ENCODE measurements at regions not wholly inside any gene's neighbourhood (a gene's known extent, or its start where the extent isn't known, plus 50 kb on each side); places are given as distances from the start of the nearest gene placed in this dataset.
"Not testable (repeated sequence)": the region's sequence is repeated elsewhere in the genome, so short reads cannot be mapped to it uniquely, and the experiment has no call there.

DNA sequence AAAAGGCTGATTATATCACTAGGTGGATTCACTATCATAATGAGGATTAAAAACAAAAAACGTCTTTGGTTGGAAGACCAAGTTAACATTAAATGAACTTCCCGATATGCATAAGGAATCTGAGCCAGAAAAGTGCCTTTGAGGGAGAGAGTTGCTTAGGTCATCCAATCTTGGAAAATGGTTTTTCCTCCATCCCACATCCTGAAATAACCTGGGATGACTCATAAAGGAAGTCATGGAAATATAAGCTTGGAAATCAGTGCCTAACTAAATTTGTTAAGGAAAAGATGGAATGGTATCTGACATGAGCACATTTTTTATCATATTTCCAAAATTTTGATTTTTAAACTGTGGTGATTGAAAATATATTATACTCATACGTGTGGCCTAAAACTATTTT is 66.0 kb downstream of the KBTBD8 start:
- no peak for DNase-seq

DNA sequence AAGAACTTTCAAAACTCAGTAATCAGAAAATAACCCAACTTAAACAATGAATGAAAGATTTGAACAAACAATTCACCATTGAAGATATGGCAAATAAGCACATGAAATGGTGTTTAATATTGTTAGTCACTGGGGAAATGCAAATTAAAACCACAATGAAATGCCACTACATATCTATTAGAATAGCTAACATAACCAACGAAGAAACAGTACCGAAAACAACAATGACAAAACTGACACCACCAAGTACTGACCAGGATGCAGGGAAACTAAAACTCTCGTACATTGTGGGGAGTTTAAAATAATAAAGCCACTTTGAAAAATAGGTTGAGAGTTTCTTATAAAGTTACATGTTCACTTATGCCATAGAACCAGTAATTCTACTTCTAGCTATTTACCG is 69.1 kb downstream of the KBTBD8 start:
- DNase-seq, result no peak

DNA sequence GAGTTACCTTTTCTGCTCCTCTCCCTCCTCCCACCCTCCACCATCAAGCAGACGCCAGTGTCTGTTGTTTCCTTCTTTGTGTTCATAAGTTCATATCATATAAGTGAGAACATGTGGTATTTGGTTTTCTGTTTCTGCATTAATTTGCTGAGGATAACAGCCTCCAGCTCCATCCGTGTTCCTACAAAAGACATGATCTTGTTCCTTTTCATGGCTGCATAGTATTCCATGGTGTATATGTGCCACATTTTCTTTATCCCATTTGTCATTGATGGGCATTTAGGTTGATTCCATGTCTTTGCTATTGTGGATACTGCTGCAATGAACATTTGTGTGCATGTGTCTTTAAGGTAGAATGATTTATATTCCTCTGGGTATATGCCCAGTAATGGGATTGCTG is 74.5 kb downstream of the KBTBD8 start:
- DNase-seq, result not testable (repeated sequence)

- DNase-seq, result no peak
Measured at GRCh38 chr3:67073812-67074211, 75.7 kb downstream of the KBTBD8 start.

DNA sequence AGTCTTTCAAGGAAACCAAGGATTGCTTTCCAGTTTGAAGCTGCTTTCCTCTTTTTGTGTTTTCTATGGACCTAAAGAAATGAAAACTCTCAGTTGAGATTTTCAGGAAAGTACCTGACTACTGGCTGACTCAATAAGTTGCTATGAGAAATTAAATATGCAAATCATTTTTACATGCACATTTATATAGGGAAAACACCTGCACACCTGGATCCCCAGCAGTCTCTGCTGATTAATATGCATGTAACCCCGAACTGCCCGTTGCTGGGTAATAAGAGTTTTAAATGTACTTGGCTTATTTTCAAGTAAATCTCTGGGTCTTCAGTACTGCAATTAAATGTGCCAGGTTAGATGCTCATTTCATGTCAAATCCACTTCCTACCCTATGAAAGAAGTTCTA is 77.2 kb downstream of the KBTBD8 start:
- no peak for DNase-seq

DNA sequence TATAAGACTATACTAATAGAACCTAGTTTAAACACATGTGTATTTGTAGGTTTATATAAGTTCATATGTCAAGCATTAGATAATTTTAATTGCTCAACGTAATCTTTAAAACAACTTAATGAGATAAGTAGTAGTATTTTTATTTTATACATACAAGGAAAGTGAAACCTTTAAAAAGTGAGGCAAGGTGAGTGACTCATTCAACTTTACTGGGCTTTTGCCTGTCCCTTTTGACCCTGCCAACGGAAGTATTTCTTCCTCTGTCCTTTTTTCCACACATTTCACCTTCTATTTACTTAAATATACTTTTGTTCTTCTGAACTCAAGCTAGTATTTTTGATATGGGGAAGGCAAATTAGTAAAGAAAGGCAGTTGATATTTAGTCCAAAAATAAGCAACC is 78.5 kb downstream of the KBTBD8 start:
- DNase-seq, result no peak

DNA sequence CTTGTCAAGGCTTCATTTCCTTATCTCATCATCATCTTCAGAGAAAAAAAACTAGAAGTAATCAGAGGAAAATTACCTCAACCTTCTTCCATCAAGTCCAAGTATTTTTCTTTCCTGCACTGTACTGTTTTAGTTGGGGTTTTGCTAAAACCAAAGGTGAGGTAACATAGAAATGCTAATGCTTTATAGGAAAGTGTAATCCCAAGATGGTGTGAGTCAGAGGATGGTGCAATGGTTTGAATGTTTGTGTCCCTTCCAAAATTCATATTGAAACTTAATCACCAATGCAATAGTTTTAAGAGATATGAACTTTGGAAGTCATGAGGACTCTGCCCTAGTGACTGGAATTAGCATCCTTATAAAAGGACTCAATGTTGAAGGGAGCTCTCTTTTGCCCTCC is 79.5 kb downstream of the KBTBD8 start:
- DNase-seq, result no peak

GRCh38 chr3:67082533-67083024 is 84.5 kb downstream of the KBTBD8 start:
- no peak for DNase-seq

DNA sequence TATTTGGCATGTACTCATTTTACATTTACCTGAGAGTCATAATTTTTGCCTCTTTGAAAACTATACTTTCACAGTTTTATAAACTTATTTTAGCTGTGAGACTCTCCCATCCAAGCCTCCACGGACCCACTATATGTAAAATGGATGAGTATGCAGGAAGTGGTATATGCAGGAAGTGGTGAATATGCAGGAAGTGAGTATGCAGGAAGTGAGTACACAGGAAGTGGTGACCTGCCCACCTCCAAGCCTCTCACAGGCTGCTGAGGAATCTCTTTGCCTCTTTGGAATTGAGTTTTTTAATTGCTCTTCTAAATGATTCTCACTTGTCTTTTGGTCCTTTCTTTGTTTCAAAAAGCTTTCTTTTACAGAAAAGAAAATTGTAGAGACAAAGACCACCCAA is 85.2 kb downstream of the KBTBD8 start:
- no peak for DNase-seq

DNA sequence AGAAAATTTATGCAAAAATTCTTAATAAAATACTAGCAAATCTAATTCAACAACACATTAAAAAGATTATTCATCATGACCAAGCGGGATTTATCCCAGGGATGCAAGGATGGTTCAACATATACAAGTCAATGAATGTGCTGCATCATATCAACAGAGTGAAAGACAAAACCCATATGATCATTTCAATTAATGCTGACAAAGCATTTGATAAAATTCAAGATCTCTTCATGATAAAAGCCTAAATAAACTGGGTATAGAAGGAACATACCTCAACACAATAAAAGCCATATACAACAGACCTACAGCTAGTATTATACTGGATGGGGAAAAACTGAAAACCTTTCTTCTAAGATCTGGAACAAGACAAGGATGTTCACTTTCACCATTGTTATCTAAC is 89.7 kb downstream of the KBTBD8 start:
- no peak for DNase-seq

- DNase-seq, result no peak
Measured at GRCh38 chr3:67090474-67090873, 92.4 kb downstream of the KBTBD8 start.

DNA sequence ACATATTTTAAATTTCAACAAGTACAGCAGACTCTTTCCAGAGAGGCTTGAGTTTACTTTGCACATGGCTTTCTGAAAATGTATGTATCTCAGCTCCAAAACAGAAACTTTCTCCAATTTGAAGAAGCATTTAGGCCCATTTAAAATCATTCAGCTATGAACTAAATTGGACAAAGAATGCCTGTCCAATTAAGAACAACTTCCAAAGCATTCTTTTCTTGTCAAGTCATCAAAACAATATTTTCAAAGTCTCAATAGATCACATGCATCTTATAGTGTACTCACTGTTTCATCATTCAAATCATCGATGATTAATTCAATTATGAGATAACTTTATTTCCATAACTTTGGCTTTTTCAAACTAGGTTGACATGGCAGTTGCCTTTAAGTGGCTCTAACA is 95.2 kb downstream of the KBTBD8 start:
- no peak for DNase-seq

GRCh38 chr3:67094167-67094566 is 96.1 kb downstream of the KBTBD8 start:
- DNase-seq, result no peak

GRCh38 chr3:67094774-67095173 is 96.7 kb downstream of the KBTBD8 start:
- no peak for DNase-seq

GRCh38 chr3:67104388-67104787 is 106.3 kb downstream of the KBTBD8 start:
- no peak for DNase-seq

GRCh38 chr3:67106874-67107273 is 108.8 kb downstream of the KBTBD8 start:
- no peak for DNase-seq

GRCh38 chr3:67109651-67110204 is 111.6 kb downstream of the KBTBD8 start:
- DNase-seq, result no peak

DNA sequence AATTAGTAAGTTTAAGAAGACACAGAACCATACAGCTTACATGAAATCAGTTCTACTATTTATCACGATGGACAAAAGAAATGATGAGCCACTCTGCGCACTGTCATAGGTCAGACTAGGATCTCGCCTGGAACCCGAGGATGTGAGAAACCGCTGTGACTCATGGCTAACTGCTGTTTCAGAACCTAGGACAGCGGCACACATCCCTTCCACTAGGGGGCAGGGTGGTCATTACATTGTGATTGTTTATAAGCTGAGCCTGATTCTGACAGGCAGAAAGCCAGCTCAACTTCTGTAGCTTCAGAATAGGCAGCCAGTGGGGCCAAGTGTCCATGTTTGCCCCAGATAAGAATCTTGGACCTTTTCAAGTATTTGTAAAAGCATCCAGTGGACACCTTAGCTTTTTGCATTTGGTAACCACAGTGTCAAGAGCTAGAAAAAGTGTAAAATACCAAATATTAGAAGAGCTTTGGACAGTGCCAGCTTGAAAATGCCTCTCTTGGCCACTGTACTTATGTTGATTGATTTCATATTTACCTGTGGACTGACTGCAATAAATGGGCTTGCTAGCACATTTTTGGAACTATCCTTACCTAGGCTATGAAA is 115.8 kb downstream of the KBTBD8 start:
- peak; percentile 36 to 56 for DNase-seq

- no peak for DNase-seq
Measured at GRCh38 chr3:67118122-67118521, 120.0 kb downstream of the KBTBD8 start.

DNA sequence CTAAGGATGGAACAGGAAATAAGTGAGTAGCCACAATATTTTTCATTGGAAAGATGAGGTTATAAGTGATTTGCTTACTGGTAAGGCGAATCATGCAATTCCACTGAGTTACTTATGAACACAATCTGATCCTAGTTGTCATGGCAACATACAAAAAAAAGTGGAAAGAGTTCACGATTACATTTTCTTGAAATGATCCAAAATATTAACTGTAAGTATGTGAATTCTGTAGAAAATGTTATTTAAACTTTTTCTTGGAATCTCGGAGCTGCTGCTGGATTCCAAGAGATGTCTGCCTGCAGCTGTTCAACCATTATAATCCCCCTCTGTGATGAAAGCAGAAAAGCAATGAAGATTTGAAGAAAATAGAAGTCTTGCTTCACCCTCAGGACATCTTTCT is 120.5 kb downstream of the KBTBD8 start:
- DNase-seq, result no peak

DNA sequence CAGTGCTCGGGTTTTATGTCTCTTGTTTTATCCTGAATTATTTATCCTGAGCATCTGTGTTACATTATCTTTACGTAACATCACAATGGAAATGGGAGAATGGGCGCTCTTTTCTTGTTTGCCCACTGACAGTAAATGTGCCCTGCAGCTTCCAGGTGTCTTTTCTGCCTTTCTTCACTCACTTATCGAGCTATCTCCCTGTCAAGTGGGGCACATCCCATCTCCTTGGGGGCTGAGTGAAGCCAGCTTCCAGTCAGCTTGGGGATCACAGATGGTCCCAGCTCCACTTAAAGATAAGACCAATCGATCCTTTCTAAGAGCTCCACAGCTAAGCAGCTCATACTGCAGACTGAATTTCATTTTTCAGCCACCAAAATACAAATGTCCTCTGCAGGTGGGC is 125.8 kb downstream of the KBTBD8 start:
- DNase-seq, result no peak

DNA sequence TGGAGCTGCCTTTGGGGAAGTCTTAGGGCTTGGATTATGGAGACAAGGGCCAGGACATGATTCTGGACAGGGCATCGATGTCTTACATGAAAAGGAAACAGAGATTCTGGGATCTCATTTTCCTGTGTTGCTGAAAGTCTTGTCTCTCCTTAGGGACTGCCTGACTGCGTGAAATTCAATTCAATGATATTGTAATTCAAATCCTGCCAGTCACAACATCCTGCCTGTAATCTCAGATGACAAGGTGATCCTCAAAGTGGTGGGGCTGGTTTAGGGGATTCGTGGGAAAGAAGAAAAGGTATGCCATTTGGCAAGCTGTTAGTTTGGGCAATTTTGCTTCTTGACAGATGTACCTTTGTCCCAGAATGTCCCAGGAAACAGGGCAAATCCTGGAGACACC is 129.1 kb downstream of the KBTBD8 start:
- DNase-seq, result no peak

GRCh38 chr3:67142432-67142831 is 144.3 kb downstream of the KBTBD8 start:
- no peak for DNase-seq

DNA sequence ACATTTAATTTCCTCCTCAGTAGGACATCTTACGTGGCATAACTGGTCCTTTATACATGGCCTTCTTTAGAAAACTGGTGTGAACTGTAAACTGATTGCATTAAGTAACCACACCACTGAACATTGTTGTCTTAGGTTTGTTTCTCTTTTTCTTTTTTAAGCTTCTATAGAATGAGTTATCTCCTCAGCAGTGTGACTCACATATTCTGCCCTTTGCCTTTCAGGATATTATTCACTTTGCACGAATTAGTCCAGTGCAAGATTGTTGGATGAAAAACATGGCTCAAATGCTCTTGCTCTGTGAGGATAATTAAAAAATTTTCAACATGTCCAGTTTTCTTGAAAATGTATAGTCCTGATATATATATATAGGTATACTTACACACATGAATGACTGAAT is 147.6 kb downstream of the KBTBD8 start:
- DNase-seq, result no peak

- no peak for DNase-seq
Measured at GRCh38 chr3:67154429-67154828, 156.3 kb downstream of the KBTBD8 start.
